Activated naive CD8-positive, alpha-beta T cell (primary cell): ENCODE measurements at regions not wholly inside any gene's neighbourhood (a gene's known extent, or its start where the extent isn't known, plus 50 kb on each side); places are given as distances from the start of the nearest gene placed in this dataset.
"Not testable (repeated sequence)": the region's sequence is repeated elsewhere in the genome, so short reads cannot be mapped to it uniquely, and the experiment has no call there.

Source experiments
- H3K27ac Mint-ChIP-seq: one replicate; pipeline ENCODE4 v1.8.0; 2021; ENCODE audit warnings: mixed read lengths
- H3K27me3 Mint-ChIP-seq: one replicate; pipeline ENCODE4 v1.8.0; 2021; ENCODE audit warnings: mixed read lengths
- H3K36me3 Mint-ChIP-seq: one replicate; pipeline ENCODE4 v1.8.0; 2021; ENCODE audit warnings: mixed read lengths
- H3K4me1 Mint-ChIP-seq: one replicate; pipeline ENCODE4 v1.8.0; 2021; ENCODE audit warnings: low read depth, mixed read lengths
- H3K4me3 Mint-ChIP-seq: one replicate; pipeline ENCODE4 v1.8.0; 2021; ENCODE audit warnings: mild to moderate bottlenecking, mixed read lengths
- H3K9me3 Mint-ChIP-seq: one replicate; pipeline ENCODE4 v1.8.0; 2021; ENCODE audit warnings: low read depth, mixed read lengths

GRCh38 chr6:27700337-27700736, 211.9 kb downstream of the OR2B2 start:
- Mint-ChIP-seq H3K4me1 (peaks cover 16% of the 10 kb centered on the region), H3K9me3 (no peaks in the 10 kb centered on the region), H3K27me3 (no peaks in the 10 kb centered on the region), H3K27ac (no peak overlapping the region), H3K4me3 (no peak overlapping the region), H3K36me3 (peaks cover 25% of the 10 kb centered on the region)

GRCh38 chr6:27694547-27694874, 217.7 kb downstream of the OR2B2 start:
- H3K36me3 Mint-ChIP-seq: peaks cover 4% of the 10 kb centered on the region
- no peaks in the 10 kb centered on the region for H3K27me3 Mint-ChIP-seq
- H3K27ac Mint-ChIP-seq: peak overlapping the region; percentile 86
- H3K9me3 Mint-ChIP-seq: no peaks in the 10 kb centered on the region
- peak overlapping the region; percentile 95 for H3K4me3 Mint-ChIP-seq
- H3K4me1 Mint-ChIP-seq: peaks cover 27% of the 10 kb centered on the region

- Mint-ChIP-seq H3K27me3 (no peaks in the 10 kb centered on the region), H3K4me1 (peaks cover 27% of the 10 kb centered on the region), H3K9me3 (no peaks in the 10 kb centered on the region), H3K36me3 (peaks cover 4% of the 10 kb centered on the region), H3K27ac (peak overlapping the region; percentile 86), H3K4me3 (peak overlapping the region; percentile 95)
Observed at GRCh38 chr6:27693766-27694546, 218.2 kb downstream of the OR2B2 start.

GRCh38 chr6:27692133-27692532, 219.2 kb upstream of the ZNF184 start:
- not testable (repeated sequence) for H3K27ac Mint-ChIP-seq, H3K9me3 Mint-ChIP-seq, H3K27me3 Mint-ChIP-seq, H3K36me3 Mint-ChIP-seq
- H3K4me3 Mint-ChIP-seq: peak overlapping the region; percentile 27
- peaks cover 39% of the 10 kb centered on the region for H3K4me1 Mint-ChIP-seq

GRCh38 chr6:27688014-27688586, 215.2 kb upstream of the ZNF184 start:
- Mint-ChIP-seq H3K4me3 (peak overlapping the region; percentile 92), H3K27ac (peak overlapping the region; percentile 94), H3K36me3 (no peaks in the 10 kb centered on the region), H3K27me3 (peaks cover 5% of the 10 kb centered on the region), H3K9me3 (no peaks in the 10 kb centered on the region), H3K4me1 (peaks cover 20% of the 10 kb centered on the region)

- Mint-ChIP-seq H3K27me3 (peaks cover 8% of the 10 kb centered on the region), H3K27ac (peak overlapping the region; percentile 94), H3K9me3 (no peaks in the 10 kb centered on the region), H3K36me3 (no peaks in the 10 kb centered on the region), H3K4me1 (peaks cover 20% of the 10 kb centered on the region), H3K4me3 (peak overlapping the region; percentile 92)
Observed at GRCh38 chr6:27687154-27688013, 214.5 kb upstream of the ZNF184 start.

- H3K27ac Mint-ChIP-seq: no peak overlapping the region
Observed at GRCh38 chr6:27685279-27685678, 212.4 kb upstream of the ZNF184 start.

GRCh38 chr6:27684264-27685211, 211.6 kb upstream of the ZNF184 start:
- Mint-ChIP-seq H3K4me3 (no peak overlapping the region), H3K9me3 (no peaks in the 10 kb centered on the region), H3K27ac (peak overlapping the region; percentile 82), H3K27me3 (peaks cover 26% of the 10 kb centered on the region), H3K4me1 (peaks cover 34% of the 10 kb centered on the region), H3K36me3 (peaks cover 4% of the 10 kb centered on the region)

More at GRCh38 chr6:27685279-27685678, 212.4 kb upstream of the ZNF184 start:
- Mint-ChIP-seq H3K9me3 (no peaks in the 10 kb centered on the region), H3K4me3 (no peak overlapping the region), H3K4me1 (peaks cover 30% of the 10 kb centered on the region), H3K27me3 (peaks cover 20% of the 10 kb centered on the region), H3K36me3 (peaks cover 2% of the 10 kb centered on the region)

GRCh38 chr6:27679964-27680694, 207.2 kb upstream of the ZNF184 start:
- peaks cover 50% of the 10 kb centered on the region for H3K27me3 Mint-ChIP-seq
- peak overlapping the region; percentile 63 for H3K4me3 Mint-ChIP-seq
- peaks cover 6% of the 10 kb centered on the region for H3K36me3 Mint-ChIP-seq
- peaks cover 21% of the 10 kb centered on the region for H3K4me1 Mint-ChIP-seq
- no peaks in the 10 kb centered on the region for H3K9me3 Mint-ChIP-seq
- H3K27ac Mint-ChIP-seq: peak overlapping the region; percentile 80

GRCh38 chr6:27679308-27679963, 206.5 kb upstream of the ZNF184 start:
- peak overlapping the region; percentile 80 for H3K27ac Mint-ChIP-seq
- H3K27me3 Mint-ChIP-seq: peaks cover 50% of the 10 kb centered on the region
- H3K4me3 Mint-ChIP-seq: no peak overlapping the region
- H3K4me1 Mint-ChIP-seq: peaks cover 19% of the 10 kb centered on the region
- H3K36me3 Mint-ChIP-seq: peaks cover 6% of the 10 kb centered on the region
- H3K9me3 Mint-ChIP-seq: no peaks in the 10 kb centered on the region

GRCh38 chr6:27678469-27678868, 205.6 kb upstream of the ZNF184 start:
- H3K27me3 Mint-ChIP-seq: peaks cover 57% of the 10 kb centered on the region
- peaks cover 18% of the 10 kb centered on the region for H3K4me1 Mint-ChIP-seq
- peaks cover 2% of the 10 kb centered on the region for H3K9me3 Mint-ChIP-seq
- H3K27ac Mint-ChIP-seq: peak overlapping the region; percentile 25
- H3K4me3 Mint-ChIP-seq: no peak overlapping the region
- H3K36me3 Mint-ChIP-seq: peaks cover 6% of the 10 kb centered on the region

GRCh38 chr6:27674882-27675281, 202.0 kb upstream of the ZNF184 start:
- H3K27ac Mint-ChIP-seq: no peak overlapping the region
- peaks cover 14% of the 10 kb centered on the region for H3K4me1 Mint-ChIP-seq
- H3K9me3 Mint-ChIP-seq: peaks cover 9% of the 10 kb centered on the region
- no peak overlapping the region for H3K4me3 Mint-ChIP-seq
- peaks cover 7% of the 10 kb centered on the region for H3K36me3 Mint-ChIP-seq
- peaks cover 62% of the 10 kb centered on the region for H3K27me3 Mint-ChIP-seq

- peaks cover 26% of the 10 kb centered on the region for H3K4me1 Mint-ChIP-seq
- peaks cover 62% of the 10 kb centered on the region for H3K27me3 Mint-ChIP-seq
- H3K9me3 Mint-ChIP-seq: peaks cover 9% of the 10 kb centered on the region
- peak overlapping the region; percentile 1 for H3K27ac Mint-ChIP-seq
- peak overlapping the region; percentile 42 for H3K4me3 Mint-ChIP-seq
- H3K36me3 Mint-ChIP-seq: peaks cover 3% of the 10 kb centered on the region
Observed at GRCh38 chr6:27672113-27672799, 199.4 kb upstream of the ZNF184 start.
